ENCODE measurements at regions not wholly inside any gene's neighbourhood (a gene's known extent, or its start where the extent isn't known, plus 50 kb on each side); places are given as distances from the start of the nearest gene placed in this dataset.

- H3K18ac ChIP-seq (ENCODE audit: insufficient read length, low read depth, low read length), result no peak overlapping the region
- no peak for DNase-seq
- no peaks in the 10 kb centered on the region for H3K79me1 ChIP-seq (ENCODE audit: insufficient read depth, low read depth, low read length, poor library complexity, severe bottlenecking)
- H2BK15ac ChIP-seq (ENCODE audit: low read depth, low read length), result no peak overlapping the region
- H3T11ph ChIP-seq (ENCODE audit: low read length), result no peak overlapping the region
- H3K9ac ChIP-seq (ENCODE audit: extremely low read depth, insufficient read length, low read length), result no peak overlapping the region
- H2BK12ac ChIP-seq (ENCODE audit: insufficient read length, low read depth, low read length), result no peak overlapping the region
- no peak overlapping the region for H3K23ac ChIP-seq (ENCODE audit: insufficient read length, low read depth, low read length)
- no peak overlapping the region for H2AFZ ChIP-seq (ENCODE audit: low read length)
- H4K8ac ChIP-seq (replicated peaks; ENCODE audit: insufficient read length, low read depth, low read length), result no peak overlapping the region
- TF ChIP-seq CTCF (conservative IDR thresholded peaks at IDR 0.05), result no peak
- H4K91ac ChIP-seq (ENCODE audit: insufficient read length, low read depth, low read length), result no peak overlapping the region
- no peak overlapping the region for H2AK5ac ChIP-seq (ENCODE audit: insufficient read length, low read length)
- H4K5ac ChIP-seq (ENCODE audit: insufficient read length, low read depth, low read length), result no peak overlapping the region
- no peak overlapping the region for H3K14ac ChIP-seq (ENCODE audit: insufficient read depth, low read length)
- Mint-ChIP-seq H3K27ac (no peak overlapping the region), H3K4me3 (no peak overlapping the region), H3K36me3 (ENCODE audit: insufficient read depth in 1 of 3, low read depth in 3 of 3) (no peaks in the 10 kb centered on the region), H3K9me3 (no peaks in the 10 kb centered on the region), H3K27me3 (ENCODE audit: low read depth) (no peaks in the 10 kb centered on the region), H3K4me1 (peaks cover 6 to 8% of the 10 kb centered on the region in 2 experiments)
- H3K4me2 ChIP-seq (ENCODE audit: insufficient read depth, insufficient read length, low read length), result no peak overlapping the region
- no peaks in the 10 kb centered on the region for H3K9me3 ChIP-seq (ENCODE audit: control insufficient read depth, low read depth, low read length)
- WGBS (ENCODE audit: extremely low coverage, insufficient read length, low lambda C conversion rate), result no CpG with 5 or more reads among the region's 6 CpGs
- H2BK20ac ChIP-seq (ENCODE audit: low read depth, low read length, poor library complexity, severe bottlenecking), result no peak overlapping the region
- no peaks in the 10 kb centered on the region for H3K79me2 ChIP-seq (ENCODE audit: insufficient read depth, low read length)
- no peak overlapping the region for H2BK5ac ChIP-seq (ENCODE audit: insufficient read length, low read length)
- no peaks in the 10 kb centered on the region for H3K27me3 ChIP-seq (ENCODE audit: insufficient read depth, low read length)
- no peak overlapping the region for H3K56ac ChIP-seq (ENCODE audit: insufficient read length, low read depth, low read length)
- no peaks in the 10 kb centered on the region for H3K4me1 ChIP-seq (ENCODE audit: insufficient read depth, low read length)
- H3K27ac ChIP-seq (ENCODE audit: insufficient read length, low read depth, low read length), result no peak overlapping the region
- no peak overlapping the region for H2BK120ac ChIP-seq (ENCODE audit: low read depth, low read length, poor library complexity, severe bottlenecking)
- no peaks in the 10 kb centered on the region for H3K23me2 ChIP-seq (ENCODE audit: insufficient read length, low read depth, low read length, poor library complexity, severe bottlenecking)
- no peak overlapping the region for H3K4ac ChIP-seq (ENCODE audit: low read depth, low read length)
- no peaks in the 10 kb centered on the region for H4K20me1 ChIP-seq (ENCODE audit: control insufficient read depth, insufficient read depth, insufficient read length)
Observed at GRCh38 chr3:31409866-31410265, 122.9 kb upstream of the STT3B start.
